GM12878 (cell line): ENCODE measurements at regions not wholly inside any gene's neighbourhood (a gene's known extent, or its start where the extent isn't known, plus 50 kb on each side); places are given as distances from the start of the nearest gene placed in this dataset.

ENCODE experiments used
- EP300 ChIP-seq, 2 experiments: fragments of 150-350 bp in 1 of 2; IDR thresholded peaks; 2 replicates each; pipeline ENCODE4 v1.6.1; 2011 to 2012; ENCODE audit warnings: low read depth in 2 of 2, low read length in 2 of 2, borderline replicate concordance in 1 of 2, improper control_type of control experiment in 1 of 2, inconsistent platforms in 1 of 2; ENCODE audit not compliant: control insufficient read depth in 1 of 2
- FOXK2 ChIP-seq: fragments of 450-650 bp; IDR thresholded peaks from 2 replicates; pipeline ENCODE4 v1.6.1; 2017; ENCODE audit warnings: mild to moderate bottlenecking, moderate library complexity
- HDGF ChIP-seq: fragments of 450-650 bp; IDR thresholded peaks from 2 replicates; pipeline ENCODE4 v1.6.1; 2016; ENCODE audit warnings: antibody characterized with exemption
- JUNB ChIP-seq: IDR thresholded peaks from 2 replicates; pipeline ENCODE4 v1.6.1; 2016; ENCODE audit warnings: antibody characterized with exemption, mild to moderate bottlenecking
- NR2C2 ChIP-seq: IDR thresholded peaks from 2 replicates; pipeline ENCODE4 v1.6.1; 2011; ENCODE audit warnings: borderline replicate concordance, low read depth; ENCODE audit not compliant: control insufficient read depth, insufficient read length
- SIX5 ChIP-seq: IDR thresholded peaks from 2 replicates; pipeline ENCODE4 v1.6.1; 2011; ENCODE audit warnings: mild to moderate bottlenecking, low read depth, low read length, moderate library complexity; ENCODE audit not compliant: severe bottlenecking
- SPI1 ChIP-seq: IDR thresholded peaks from 2 replicates; pipeline ENCODE4 v1.6.1; 2011; ENCODE audit warnings: low read depth, mild to moderate bottlenecking, low read length, moderate library complexity, borderline replicate concordance; ENCODE audit not compliant: insufficient read depth
- TAF1 ChIP-seq: IDR thresholded peaks from 2 replicates; pipeline ENCODE4 v1.6.1; 2011; ENCODE audit warnings: mild to moderate bottlenecking, low read depth, low read length, borderline replicate concordance
- TF ChIP-seq, protein P1 (sequence below), 3 experiments: IDR thresholded peaks in 2 of 3; conservative IDR thresholded peaks in 1 of 3; 2 replicates each; pipeline ENCODE4 v1.5.1; 2011; ENCODE audit warnings: low read depth in 3 of 3, low read length in 3 of 3, mild to moderate bottlenecking in 3 of 3, control low read depth in 2 of 3, moderate library complexity in 2 of 3, inconsistent platforms in 1 of 3, mixed read lengths in 1 of 3; ENCODE audit not compliant: control insufficient read depth in 2 of 3, insufficient read depth in 1 of 3; ENCODE audit errors: extremely low read depth in 1 of 3

GRCh38 chr12:76952995-76953394 is 74.2 kb upstream of the CSRP2 start:
- TF ChIP-seq TAF1, result no peak
- no peak for TF ChIP-seq HDGF
- no peak for TF ChIP-seq EP300 (IDR thresholded peaks at IDR 0.05; ENCODE audit: borderline replicate concordance in 1 of 2, control insufficient read depth in 1 of 2, low read depth in 2 of 2, low read length in 2 of 2)
- no peak for TF ChIP-seq SPI1
- no peak for TF ChIP-seq NR2C2
- no peak for TF ChIP-seq SIX5
- TF ChIP-seq JUNB, result no peak
- no peak for TF ChIP-seq FOXK2
- TF ChIP-seq, protein P1, sequence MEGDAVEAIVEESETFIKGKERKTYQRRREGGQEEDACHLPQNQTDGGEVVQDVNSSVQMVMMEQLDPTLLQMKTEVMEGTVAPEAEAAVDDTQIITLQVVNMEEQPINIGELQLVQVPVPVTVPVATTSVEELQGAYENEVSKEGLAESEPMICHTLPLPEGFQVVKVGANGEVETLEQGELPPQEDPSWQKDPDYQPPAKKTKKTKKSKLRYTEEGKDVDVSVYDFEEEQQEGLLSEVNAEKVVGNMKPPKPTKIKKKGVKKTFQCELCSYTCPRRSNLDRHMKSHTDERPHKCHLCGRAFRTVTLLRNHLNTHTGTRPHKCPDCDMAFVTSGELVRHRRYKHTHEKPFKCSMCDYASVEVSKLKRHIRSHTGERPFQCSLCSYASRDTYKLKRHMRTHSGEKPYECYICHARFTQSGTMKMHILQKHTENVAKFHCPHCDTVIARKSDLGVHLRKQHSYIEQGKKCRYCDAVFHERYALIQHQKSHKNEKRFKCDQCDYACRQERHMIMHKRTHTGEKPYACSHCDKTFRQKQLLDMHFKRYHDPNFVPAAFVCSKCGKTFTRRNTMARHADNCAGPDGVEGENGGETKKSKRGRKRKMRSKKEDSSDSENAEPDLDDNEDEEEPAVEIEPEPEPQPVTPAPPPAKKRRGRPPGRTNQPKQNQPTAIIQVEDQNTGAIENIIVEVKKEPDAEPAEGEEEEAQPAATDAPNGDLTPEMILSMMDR (IDR thresholded peaks at IDR 0.05 in 2 of 3, conservative IDR thresholded peaks at IDR 0.05 in 1 of 3; ENCODE audit: control insufficient read depth in 2 of 3, extremely low read depth in 1 of 3, insufficient read depth in 1 of 3, low read depth in 3 of 3, low read length in 3 of 3), result no peak
